ENCODE measurements at regions not wholly inside any gene's neighbourhood (a gene's known extent, or its start where the extent isn't known, plus 50 kb on each side); places are given as distances from the start of the nearest gene placed in this dataset.

DNA sequence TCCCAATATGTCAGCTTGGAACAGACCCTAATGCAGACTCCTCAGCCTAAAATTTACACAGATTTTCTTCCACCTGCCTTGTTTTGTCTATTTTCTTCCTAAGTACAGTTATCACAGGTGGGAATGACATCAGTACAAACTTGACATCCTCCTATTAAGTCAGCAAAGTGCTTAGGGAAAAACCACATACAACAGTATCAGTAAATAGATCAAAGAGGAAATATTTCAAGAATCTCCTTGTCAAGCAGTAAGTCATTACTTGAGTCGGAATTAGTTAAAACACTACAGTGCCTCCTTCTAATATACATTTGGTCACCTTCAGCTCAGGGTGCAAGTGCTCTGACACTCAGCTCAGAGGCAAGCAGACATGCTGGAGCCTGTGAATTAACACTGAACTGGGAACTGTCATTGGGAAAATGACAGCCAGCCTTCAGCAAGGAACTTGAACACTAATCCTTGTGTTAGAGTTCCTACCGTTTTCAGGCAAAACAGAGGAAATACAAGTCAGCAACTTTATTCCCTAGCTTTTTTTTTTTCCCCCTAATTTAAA is 394.3 kb upstream of the HTR2A start:
- TF ChIP-seq, protein P1, sequence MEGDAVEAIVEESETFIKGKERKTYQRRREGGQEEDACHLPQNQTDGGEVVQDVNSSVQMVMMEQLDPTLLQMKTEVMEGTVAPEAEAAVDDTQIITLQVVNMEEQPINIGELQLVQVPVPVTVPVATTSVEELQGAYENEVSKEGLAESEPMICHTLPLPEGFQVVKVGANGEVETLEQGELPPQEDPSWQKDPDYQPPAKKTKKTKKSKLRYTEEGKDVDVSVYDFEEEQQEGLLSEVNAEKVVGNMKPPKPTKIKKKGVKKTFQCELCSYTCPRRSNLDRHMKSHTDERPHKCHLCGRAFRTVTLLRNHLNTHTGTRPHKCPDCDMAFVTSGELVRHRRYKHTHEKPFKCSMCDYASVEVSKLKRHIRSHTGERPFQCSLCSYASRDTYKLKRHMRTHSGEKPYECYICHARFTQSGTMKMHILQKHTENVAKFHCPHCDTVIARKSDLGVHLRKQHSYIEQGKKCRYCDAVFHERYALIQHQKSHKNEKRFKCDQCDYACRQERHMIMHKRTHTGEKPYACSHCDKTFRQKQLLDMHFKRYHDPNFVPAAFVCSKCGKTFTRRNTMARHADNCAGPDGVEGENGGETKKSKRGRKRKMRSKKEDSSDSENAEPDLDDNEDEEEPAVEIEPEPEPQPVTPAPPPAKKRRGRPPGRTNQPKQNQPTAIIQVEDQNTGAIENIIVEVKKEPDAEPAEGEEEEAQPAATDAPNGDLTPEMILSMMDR (IDR thresholded peaks at IDR 0.05; ENCODE audit: poor library complexity), result no peak
- TF ChIP-seq EZH2 (IDR thresholded peaks at IDR 0.05; ENCODE audit: borderline replicate concordance) (no peak), EZH2phosphoT487 (IDR thresholded peaks at IDR 0.05; ENCODE audit: low read depth, severe bottlenecking, unreplicated experiment) (no peak)

Measured in hepatocyte (in vitro differentiated cells).